ENCODE measurements at regions not wholly inside any gene's neighbourhood (a gene's known extent, or its start where the extent isn't known, plus 50 kb on each side); places are given as distances from the start of the nearest gene placed in this dataset.

DNA sequence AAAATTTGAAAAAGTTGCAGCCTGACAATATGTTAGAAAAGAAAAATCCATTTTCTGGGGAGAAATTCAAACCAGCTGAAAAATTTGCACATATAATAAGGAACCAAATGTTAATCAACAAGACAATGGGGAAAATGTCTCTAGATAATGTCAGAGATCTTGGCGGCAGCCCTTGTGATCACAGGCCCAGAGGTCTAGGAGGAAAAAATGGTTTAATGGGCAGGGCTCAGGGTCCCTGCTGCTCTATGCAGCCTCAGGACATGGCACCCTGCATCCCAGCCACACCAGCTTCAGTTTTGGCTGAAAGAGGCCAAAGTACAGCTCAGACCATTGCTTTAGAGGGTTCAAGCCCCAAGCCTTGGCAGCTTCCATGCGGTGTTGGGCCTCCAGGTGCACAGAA lies 701.9 kb downstream of the IGSF11 start:
- CTCF ChIA-PET: interaction anchor here (0.6 kb wide), 1 partner anchor 303 kb away, joined by 4 read pairs; no protein-coding TSS in a partner anchor
- POLR2A ChIA-PET: no interaction called here
- H3K79me2 ChIP-seq (ENCODE audit: insufficient read depth): no peaks in the 10 kb centered on the region
- no peaks in the 10 kb centered on the region for H3K4me1 ChIP-seq (ENCODE audit: control insufficient read depth in 1 of 2, insufficient read depth in 2 of 2, low read depth in 1 of 2, low read length in 1 of 2)
- H3K27me3 ChIP-seq (ENCODE audit: insufficient read depth): no peaks in the 10 kb centered on the region
- no peak overlapping the region for H3K9ac ChIP-seq
- H3K4me3 ChIP-seq (ENCODE audit: low read depth in 2 of 2, low read length in 1 of 2): no peak overlapping the region
- no peaks in the 10 kb centered on the region for H3K36me3 ChIP-seq (replicated peaks in 1 of 2; ENCODE audit: control insufficient read depth in 1 of 2, insufficient read depth in 2 of 2, low read length in 1 of 2)
- WGBS (ENCODE audit: low lambda C conversion rate): 61% methylated on average over 2 of the region's 2 CpGs
- no peaks in the 10 kb centered on the region for H3K9me3 ChIP-seq
- TF ChIP-seq EZH2phosphoT487 (IDR thresholded peaks at IDR 0.05; ENCODE audit: borderline replicate concordance, low read depth): no peak
- TF ChIP-seq FOXM1 (IDR thresholded peaks at IDR 0.05; ENCODE audit: low read depth): no peak
- TF ChIP-seq, protein P1, sequence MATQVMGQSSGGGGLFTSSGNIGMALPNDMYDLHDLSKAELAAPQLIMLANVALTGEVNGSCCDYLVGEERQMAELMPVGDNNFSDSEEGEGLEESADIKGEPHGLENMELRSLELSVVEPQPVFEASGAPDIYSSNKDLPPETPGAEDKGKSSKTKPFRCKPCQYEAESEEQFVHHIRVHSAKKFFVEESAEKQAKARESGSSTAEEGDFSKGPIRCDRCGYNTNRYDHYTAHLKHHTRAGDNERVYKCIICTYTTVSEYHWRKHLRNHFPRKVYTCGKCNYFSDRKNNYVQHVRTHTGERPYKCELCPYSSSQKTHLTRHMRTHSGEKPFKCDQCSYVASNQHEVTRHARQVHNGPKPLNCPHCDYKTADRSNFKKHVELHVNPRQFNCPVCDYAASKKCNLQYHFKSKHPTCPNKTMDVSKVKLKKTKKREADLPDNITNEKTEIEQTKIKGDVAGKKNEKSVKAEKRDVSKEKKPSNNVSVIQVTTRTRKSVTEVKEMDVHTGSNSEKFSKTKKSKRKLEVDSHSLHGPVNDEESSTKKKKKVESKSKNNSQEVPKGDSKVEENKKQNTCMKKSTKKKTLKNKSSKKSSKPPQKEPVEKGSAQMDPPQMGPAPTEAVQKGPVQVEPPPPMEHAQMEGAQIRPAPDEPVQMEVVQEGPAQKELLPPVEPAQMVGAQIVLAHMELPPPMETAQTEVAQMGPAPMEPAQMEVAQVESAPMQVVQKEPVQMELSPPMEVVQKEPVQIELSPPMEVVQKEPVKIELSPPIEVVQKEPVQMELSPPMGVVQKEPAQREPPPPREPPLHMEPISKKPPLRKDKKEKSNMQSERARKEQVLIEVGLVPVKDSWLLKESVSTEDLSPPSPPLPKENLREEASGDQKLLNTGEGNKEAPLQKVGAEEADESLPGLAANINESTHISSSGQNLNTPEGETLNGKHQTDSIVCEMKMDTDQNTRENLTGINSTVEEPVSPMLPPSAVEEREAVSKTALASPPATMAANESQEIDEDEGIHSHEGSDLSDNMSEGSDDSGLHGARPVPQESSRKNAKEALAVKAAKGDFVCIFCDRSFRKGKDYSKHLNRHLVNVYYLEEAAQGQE (IDR thresholded peaks at IDR 0.05; ENCODE audit: low read depth, low read length): no peak
- TF ChIP-seq, protein P2, sequence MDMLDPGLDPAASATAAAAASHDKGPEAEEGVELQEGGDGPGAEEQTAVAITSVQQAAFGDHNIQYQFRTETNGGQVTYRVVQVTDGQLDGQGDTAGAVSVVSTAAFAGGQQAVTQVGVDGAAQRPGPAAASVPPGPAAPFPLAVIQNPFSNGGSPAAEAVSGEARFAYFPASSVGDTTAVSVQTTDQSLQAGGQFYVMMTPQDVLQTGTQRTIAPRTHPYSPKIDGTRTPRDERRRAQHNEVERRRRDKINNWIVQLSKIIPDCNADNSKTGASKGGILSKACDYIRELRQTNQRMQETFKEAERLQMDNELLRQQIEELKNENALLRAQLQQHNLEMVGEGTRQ (IDR thresholded peaks at IDR 0.05; ENCODE audit: borderline replicate concordance, low read depth, low read length): no peak
- TF ChIP-seq POLR2AphosphoS5 (IDR thresholded peaks at IDR 0.05; ENCODE audit: low read depth, low read length): no peak
- H3F3A ChIP-seq (replicated peaks; ENCODE audit: insufficient read depth): no peaks in the 10 kb centered on the region
- H3K27ac ChIP-seq (ENCODE audit: low read depth in 2 of 2, low read length in 1 of 2): no peak overlapping the region
- H4K20me1 ChIP-seq (ENCODE audit: insufficient read depth): no peaks in the 10 kb centered on the region
- H3K9me2 ChIP-seq: no peaks in the 10 kb centered on the region
- no peak overlapping the region for H2AFZ ChIP-seq (ENCODE audit: low read depth)
- H3K4me2 ChIP-seq: no peak overlapping the region
- DNase-seq: no peak

DNA sequence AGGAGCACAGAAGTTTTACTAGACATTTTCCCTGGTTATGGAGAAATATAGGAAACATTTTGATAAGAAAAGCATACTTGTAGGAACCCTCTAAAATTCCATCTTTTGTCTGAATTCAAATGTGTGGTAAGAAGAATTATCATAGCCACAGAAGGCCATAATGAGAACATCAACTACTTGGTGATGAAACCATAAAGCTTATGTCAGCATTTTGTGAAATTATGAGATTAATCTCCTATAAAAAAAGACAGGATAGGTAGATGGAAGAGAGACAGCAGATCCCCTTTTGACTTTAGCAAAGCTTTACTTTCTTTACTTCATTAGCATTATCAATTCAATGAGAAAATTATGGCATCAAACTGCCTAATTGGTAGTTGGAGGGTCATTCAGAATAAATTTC lies 697.0 kb downstream of the IGSF11 start:
- Histone ChIP-seq H3K4me3 (ENCODE audit: low read depth in 2 of 2, low read length in 1 of 2) (no peak overlapping the region), H3K79me2 (ENCODE audit: insufficient read depth) (no peaks in the 10 kb centered on the region), H3K4me2 (no peak overlapping the region), H3K4me1 (ENCODE audit: control insufficient read depth in 1 of 2, insufficient read depth in 2 of 2, low read depth in 1 of 2, low read length in 1 of 2) (no peaks in the 10 kb centered on the region), H3K36me3 (replicated peaks in 1 of 2; ENCODE audit: control insufficient read depth in 1 of 2, insufficient read depth in 2 of 2, low read length in 1 of 2) (no peaks in the 10 kb centered on the region), H4K20me1 (ENCODE audit: insufficient read depth) (no peaks in the 10 kb centered on the region), H3K9me3 (no peaks in the 10 kb centered on the region), H3F3A (replicated peaks; ENCODE audit: insufficient read depth) (no peaks in the 10 kb centered on the region), H3K27me3 (ENCODE audit: insufficient read depth) (no peaks in the 10 kb centered on the region), H3K9me2 (0 out of 2 replicates have a peak, but pooled peaks cover 3% of the 10 kb centered on the region), H2AFZ (ENCODE audit: low read depth) (no peak overlapping the region), H3K9ac (no peak overlapping the region), H3K27ac (ENCODE audit: low read depth in 2 of 2, low read length in 1 of 2) (no peak overlapping the region)
- TF ChIP-seq, protein P3, sequence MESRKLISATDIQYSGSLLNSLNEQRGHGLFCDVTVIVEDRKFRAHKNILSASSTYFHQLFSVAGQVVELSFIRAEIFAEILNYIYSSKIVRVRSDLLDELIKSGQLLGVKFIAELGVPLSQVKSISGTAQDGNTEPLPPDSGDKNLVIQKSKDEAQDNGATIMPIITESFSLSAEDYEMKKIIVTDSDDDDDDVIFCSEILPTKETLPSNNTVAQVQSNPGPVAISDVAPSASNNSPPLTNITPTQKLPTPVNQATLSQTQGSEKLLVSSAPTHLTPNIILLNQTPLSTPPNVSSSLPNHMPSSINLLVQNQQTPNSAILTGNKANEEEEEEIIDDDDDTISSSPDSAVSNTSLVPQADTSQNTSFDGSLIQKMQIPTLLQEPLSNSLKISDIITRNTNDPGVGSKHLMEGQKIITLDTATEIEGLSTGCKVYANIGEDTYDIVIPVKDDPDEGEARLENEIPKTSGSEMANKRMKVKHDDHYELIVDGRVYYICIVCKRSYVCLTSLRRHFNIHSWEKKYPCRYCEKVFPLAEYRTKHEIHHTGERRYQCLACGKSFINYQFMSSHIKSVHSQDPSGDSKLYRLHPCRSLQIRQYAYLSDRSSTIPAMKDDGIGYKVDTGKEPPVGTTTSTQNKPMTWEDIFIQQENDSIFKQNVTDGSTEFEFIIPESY (IDR thresholded peaks at IDR 0.05; ENCODE audit: borderline replicate concordance, low read depth): no peak
- TF ChIP-seq, protein P4, sequence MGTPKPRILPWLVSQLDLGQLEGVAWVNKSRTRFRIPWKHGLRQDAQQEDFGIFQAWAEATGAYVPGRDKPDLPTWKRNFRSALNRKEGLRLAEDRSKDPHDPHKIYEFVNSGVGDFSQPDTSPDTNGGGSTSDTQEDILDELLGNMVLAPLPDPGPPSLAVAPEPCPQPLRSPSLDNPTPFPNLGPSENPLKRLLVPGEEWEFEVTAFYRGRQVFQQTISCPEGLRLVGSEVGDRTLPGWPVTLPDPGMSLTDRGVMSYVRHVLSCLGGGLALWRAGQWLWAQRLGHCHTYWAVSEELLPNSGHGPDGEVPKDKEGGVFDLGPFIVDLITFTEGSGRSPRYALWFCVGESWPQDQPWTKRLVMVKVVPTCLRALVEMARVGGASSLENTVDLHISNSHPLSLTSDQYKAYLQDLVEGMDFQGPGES (IDR thresholded peaks at IDR 0.05; ENCODE audit: low read depth, low read length): no peak
- TF ChIP-seq RAD21 (IDR thresholded peaks at IDR 0.05; ENCODE audit: low read length): no peak
- TF ChIP-seq POLR2AphosphoS5 (IDR thresholded peaks at IDR 0.05; ENCODE audit: low read depth, low read length): no peak
- TF ChIP-seq, protein P5, sequence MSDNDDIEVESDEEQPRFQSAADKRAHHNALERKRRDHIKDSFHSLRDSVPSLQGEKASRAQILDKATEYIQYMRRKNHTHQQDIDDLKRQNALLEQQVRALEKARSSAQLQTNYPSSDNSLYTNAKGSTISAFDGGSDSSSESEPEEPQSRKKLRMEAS (IDR thresholded peaks at IDR 0.05; ENCODE audit: low read depth): no peak
- TF ChIP-seq, protein P1 (IDR thresholded peaks at IDR 0.05; ENCODE audit: low read depth, low read length): no peak
- CTCF ChIA-PET: interaction anchor here (0.7 kb wide), 1 partner anchor 1567 kb away, joined by 3 read pairs; no protein-coding TSS in a partner anchor
- no peak for DNase-seq
- POLR2A ChIA-PET: no interaction called here
